Lung (tissue), 11 donors: ENCODE measurements at regions not wholly inside any gene's neighbourhood (a gene's known extent, or its start where the extent isn't known, plus 50 kb on each side); places are given as distances from the start of the nearest gene placed in this dataset.
A peak's percentile ranks its signal among the peaks of the same experiment; 100 is the strongest.
"Not testable (repeated sequence)": the region's sequence is repeated elsewhere in the genome, so short reads cannot be mapped to it uniquely, and the experiment has no call there.

Experiments
- ATAC-seq: fragments of 200-7000 bp; cut with Tn5 transposase; one replicate; pipeline ENCODE4 v1.9.1; 2020; ENCODE audit warnings: moderate number of reproducible peaks; ENCODE audit not compliant: insufficient read depth, low FRiP score
- DNase-seq, 3 donors: peaks; one replicate each; pipeline ENCODE4 v3.0.0-alpha.2; 2013 to 2017
- H3K27ac ChIP-seq, 2 donors: one replicate each; pipeline ENCODE4 v1.5.1; 2013; ENCODE audit warnings: mild to moderate bottlenecking in 2 of 2, moderate library complexity in 2 of 2, control low read depth in 1 of 2, inconsistent platforms in 1 of 2, low read depth in 1 of 2, low read length in 1 of 2
- H3K27me3 ChIP-seq, 3 donors: one replicate each; pipeline ENCODE4 v1.5.1; 2013; ENCODE audit warnings: low read length in 2 of 3; ENCODE audit not compliant: control insufficient read depth in 3 of 3, insufficient read depth in 3 of 3
- H3K36me3 ChIP-seq, 4 donors: one replicate each; pipeline ENCODE4 v1.5.1; 2013; ENCODE audit warnings: low read length in 4 of 4, mild to moderate bottlenecking in 1 of 4, moderate library complexity in 1 of 4; ENCODE audit not compliant: control insufficient read depth in 4 of 4, insufficient read depth in 4 of 4
- H3K4me1 ChIP-seq, 5 donors: one replicate each; pipeline ENCODE4 v1.5.1; 2013; ENCODE audit warnings: low read length in 5 of 5, mild to moderate bottlenecking in 2 of 5, moderate library complexity in 1 of 5; ENCODE audit not compliant: control insufficient read depth in 5 of 5, insufficient read depth in 5 of 5
- H3K4me3 ChIP-seq: one replicate; pipeline ENCODE4 v1.5.1; 2013; ENCODE audit warnings: mild to moderate bottlenecking, control low read depth, moderate library complexity
- H3K9ac ChIP-seq, 2 donors: one replicate each; pipeline ENCODE4 v1.5.1; 2013; ENCODE audit warnings: low read length in 2 of 2, control low read depth in 1 of 2; ENCODE audit not compliant: insufficient read depth in 1 of 2
- H3K9me3 ChIP-seq, 4 donors: one replicate each; pipeline ENCODE4 v1.5.1; 2013; ENCODE audit warnings: low read length in 3 of 4, mild to moderate bottlenecking in 1 of 4, moderate library complexity in 1 of 4; ENCODE audit not compliant: control insufficient read depth in 4 of 4, insufficient read depth in 3 of 4
- WGBS, 2 donors: extraction: QIAGEN DNeasy Blood & Tissue Kit; methylation state at CpG; one replicate each; pipeline ENCODE4 v1.1.7; 2013; 5-methylcytosine and 5-hydroxymethylcytosine counted together
- TF ChIP-seq, protein P1 (sequence below): IDR thresholded peaks from 2 replicates; pipeline ENCODE4 v1.5.1; 2012; ENCODE audit warnings: mild to moderate bottlenecking; ENCODE audit errors: control extremely low read depth, extremely low read depth
- donor health status: control.
- donor health status: control.
- donor health status: Bipolar disorder and iron deficiency.
- donor health status: healthy.
- donor health status: DM: yes; HTN: yes; CAD: no.

DNA sequence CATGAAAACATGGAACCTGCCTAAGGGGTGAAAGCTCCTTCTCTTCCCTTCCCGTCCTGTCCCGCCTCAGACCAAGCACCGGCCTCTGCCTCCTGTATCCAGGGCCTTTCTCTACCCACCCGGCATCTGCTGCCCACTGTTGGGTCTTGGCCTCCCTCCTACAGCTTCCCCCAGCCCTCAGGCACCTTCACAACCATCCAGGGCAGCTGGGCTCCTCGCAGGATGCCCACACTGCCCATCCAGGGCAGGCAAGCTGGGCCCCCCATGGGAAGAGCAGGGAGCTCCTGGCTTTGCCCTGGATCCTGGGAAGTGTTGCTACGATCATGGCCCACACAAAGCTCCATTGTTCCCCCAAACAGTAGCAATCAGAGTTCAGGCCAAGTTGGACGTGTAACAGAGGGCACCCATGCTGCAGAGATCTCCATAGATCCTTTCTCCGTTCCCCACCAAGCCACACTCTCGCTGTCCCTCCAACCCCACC lies 206.6 kb downstream of the NDUFA10 start:
- Histone ChIP-seq H3K9me3 (peaks cover 0 to 3% (median 0%) of the 10 kb centered on the region in 4 donors), H3K27ac (no peak overlapping the region), H3K36me3 (no peaks in the 10 kb centered on the region), H3K27me3 (no peaks in the 10 kb centered on the region), H3K4me3 (no peak overlapping the region), H3K4me1 (peaks cover 0 to 20% (median 8%) of the 10 kb centered on the region in 5 donors), H3K9ac (no peak overlapping the region)
- ATAC-seq (no peak), DNase-seq (peak in 1 of 3 donors; percentile 8)
- 89 to 91% methylated on average over 9 of the region's 9 CpGs for WGBS, 2 donors
- TF ChIP-seq, protein P1, sequence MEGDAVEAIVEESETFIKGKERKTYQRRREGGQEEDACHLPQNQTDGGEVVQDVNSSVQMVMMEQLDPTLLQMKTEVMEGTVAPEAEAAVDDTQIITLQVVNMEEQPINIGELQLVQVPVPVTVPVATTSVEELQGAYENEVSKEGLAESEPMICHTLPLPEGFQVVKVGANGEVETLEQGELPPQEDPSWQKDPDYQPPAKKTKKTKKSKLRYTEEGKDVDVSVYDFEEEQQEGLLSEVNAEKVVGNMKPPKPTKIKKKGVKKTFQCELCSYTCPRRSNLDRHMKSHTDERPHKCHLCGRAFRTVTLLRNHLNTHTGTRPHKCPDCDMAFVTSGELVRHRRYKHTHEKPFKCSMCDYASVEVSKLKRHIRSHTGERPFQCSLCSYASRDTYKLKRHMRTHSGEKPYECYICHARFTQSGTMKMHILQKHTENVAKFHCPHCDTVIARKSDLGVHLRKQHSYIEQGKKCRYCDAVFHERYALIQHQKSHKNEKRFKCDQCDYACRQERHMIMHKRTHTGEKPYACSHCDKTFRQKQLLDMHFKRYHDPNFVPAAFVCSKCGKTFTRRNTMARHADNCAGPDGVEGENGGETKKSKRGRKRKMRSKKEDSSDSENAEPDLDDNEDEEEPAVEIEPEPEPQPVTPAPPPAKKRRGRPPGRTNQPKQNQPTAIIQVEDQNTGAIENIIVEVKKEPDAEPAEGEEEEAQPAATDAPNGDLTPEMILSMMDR, result no peak

DNA sequence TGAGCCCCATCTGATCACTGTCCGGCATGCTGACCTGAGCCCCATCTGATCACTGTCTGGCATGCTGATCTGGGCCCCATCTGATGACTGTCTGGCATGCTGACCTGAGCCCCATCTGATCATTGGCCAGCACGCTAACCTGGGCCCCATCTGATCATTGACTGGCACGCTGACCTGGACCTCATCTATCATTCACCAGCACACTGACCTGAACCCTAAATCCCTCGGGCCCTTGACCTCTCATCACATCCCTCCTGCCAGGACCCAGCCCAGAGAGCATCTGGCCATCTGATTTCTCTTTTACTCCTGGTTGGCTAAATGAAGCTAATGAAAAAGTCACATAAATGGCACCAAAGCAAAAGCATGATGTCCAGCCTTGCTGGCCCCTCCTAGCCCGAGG lies 207.1 kb downstream of the NDUFA10 start:
- Histone ChIP-seq H3K9ac (no peak overlapping the region), H3K27me3 (no peaks in the 10 kb centered on the region), H3K4me1 (peaks cover 0 to 20% (median 8%) of the 10 kb centered on the region in 5 donors), H3K9me3 (peaks cover 0 to 3% (median 0%) of the 10 kb centered on the region in 4 donors), H3K4me3 (no peak overlapping the region), H3K36me3 (no peaks in the 10 kb centered on the region), H3K27ac (no peak overlapping the region)
- DNase-seq (no peak), ATAC-seq (no peak)
- TF ChIP-seq, protein P1, result no peak
- 87 to 90% methylated on average over 5 of the region's 5 CpGs for WGBS, 2 donors

DNA sequence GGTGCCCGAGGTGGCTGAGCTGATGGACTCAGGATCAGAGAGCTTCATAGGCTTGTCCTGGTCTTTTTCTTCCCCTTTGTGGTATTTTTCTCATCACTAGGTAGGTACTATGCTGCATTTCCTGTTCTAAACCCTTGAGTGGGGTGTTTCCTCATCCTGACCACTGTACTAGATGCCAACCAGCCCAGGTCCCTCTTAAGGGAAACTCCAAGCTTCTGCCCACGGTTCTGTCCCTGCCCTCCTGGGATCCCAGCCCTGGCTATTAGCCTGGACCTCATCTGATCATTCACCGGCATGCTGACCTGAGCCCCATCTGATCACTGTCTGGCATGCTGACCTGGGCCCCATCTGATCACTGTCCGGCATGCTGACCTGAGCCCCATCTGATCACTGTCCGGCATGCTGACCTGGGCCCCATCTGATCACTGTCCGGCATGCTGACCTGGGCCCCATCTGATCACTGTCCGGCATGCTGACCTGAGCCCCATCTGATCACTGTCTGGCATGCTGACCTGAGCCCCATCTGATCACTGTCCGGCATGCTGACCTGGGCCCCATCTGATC lies 207.6 kb downstream of the NDUFA10 start:
- not testable (repeated sequence) for H3K4me3 ChIP-seq, H3K36me3 ChIP-seq, H3K9ac ChIP-seq, H3K9me3 ChIP-seq, H3K27ac ChIP-seq, ATAC-seq, DNase-seq, H3K27me3 ChIP-seq
- H3K4me1 ChIP-seq, result peaks cover 0 to 20% (median 8%) of the 10 kb centered on the region in 5 donors
- 75 to 79% methylated on average over 8 of the region's 8 CpGs for WGBS, 2 donors

DNA sequence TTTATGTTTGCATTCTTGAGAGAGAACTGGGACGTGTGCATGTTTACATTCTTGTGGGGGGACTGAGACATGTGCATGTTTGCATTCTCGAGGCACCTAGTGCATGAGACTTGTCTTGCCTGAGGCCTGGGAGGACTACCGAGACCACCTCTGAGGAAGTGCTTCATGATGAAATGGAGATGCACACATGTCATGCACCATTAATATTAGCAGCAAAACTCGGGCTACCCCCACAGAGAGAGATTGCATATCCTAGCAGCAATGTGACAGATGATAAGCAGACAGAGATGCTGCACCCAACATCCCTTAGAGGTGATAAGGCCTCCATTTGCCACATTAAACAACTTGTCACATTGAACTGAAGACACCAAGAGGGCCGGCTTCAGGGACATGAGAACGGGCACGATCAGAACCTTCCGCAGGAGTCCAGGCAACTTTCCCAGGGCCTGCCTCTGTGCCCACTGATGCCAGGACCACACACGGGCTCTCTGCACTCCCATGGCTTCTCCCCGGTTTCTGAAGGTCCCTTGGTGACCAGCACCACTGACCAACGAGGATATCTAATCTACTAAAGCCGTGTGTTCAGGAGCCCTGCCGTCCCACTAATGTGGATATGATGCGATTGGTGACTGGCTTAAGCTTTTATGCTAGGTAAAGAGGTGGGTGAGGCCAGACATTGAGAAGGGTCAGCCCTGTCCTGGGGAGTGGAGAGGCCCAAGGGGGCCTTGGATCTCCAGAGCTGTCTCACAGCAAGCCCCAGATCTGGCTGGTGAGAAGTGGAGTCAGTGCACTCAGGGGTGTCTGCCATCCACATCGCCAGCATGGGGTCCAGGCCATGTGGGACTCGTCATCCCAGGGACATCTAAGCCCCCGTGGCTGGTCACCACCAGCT lies 208.3 kb downstream of the NDUFA10 start:
- H3K36me3 ChIP-seq, result no peaks in the 10 kb centered on the region
- H3K27me3 ChIP-seq, result no peaks in the 10 kb centered on the region
- WGBS, 2 donors, result 79 to 85% methylated on average over 17 of the region's 17 CpGs
- TF ChIP-seq, protein P1, result no peak
- peaks cover 0 to 3% (median 0%) of the 10 kb centered on the region in 4 donors for H3K9me3 ChIP-seq
- no peak overlapping the region for H3K9ac ChIP-seq
- DNase-seq, result no peak
- H3K4me3 ChIP-seq, result no peak overlapping the region
- ATAC-seq, result no peak
- H3K4me1 ChIP-seq, result peaks cover 0 to 20% (median 8%) of the 10 kb centered on the region in 5 donors
- H3K27ac ChIP-seq, result no peak overlapping the region
